IMR-90 (cell line): ENCODE measurements at regions not wholly inside any gene's neighbourhood (a gene's known extent, or its start where the extent isn't known, plus 50 kb on each side); places are given as distances from the start of the nearest gene placed in this dataset.

ENCODE experiments used
- POLR2A ChIP-seq: IDR thresholded peaks from 2 replicates; pipeline ENCODE4 v1.6.1; 2012; ENCODE audit warnings: mild to moderate bottlenecking, low read depth, low read length
- TF ChIP-seq, protein P1 (sequence below): conservative IDR thresholded peaks from 2 replicates; pipeline ENCODE4 v1.5.1; 2012; ENCODE audit warnings: mild to moderate bottlenecking, low read depth, low read length, improper control_type of control experiment

DNA sequence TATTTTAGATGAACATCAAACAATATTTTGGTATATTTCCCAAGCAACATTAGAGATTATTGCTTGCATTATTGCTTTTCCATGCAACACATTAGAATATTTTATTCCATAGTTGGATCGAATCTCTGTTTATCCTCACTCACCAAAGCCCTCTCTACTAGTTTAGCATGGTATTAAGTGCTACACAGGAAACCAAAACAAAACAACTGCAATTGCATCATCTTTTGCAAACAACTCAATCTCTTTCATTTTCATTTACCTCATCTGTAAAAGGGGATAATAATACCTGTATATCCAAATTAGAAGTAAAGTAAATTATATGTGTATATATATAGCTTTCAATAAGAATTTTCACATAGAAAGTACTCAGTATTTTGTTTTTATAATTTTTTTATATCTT, 147.8 kb upstream of the PCDH9 start:
- no peak for TF ChIP-seq POLR2A
- TF ChIP-seq, protein P1, sequence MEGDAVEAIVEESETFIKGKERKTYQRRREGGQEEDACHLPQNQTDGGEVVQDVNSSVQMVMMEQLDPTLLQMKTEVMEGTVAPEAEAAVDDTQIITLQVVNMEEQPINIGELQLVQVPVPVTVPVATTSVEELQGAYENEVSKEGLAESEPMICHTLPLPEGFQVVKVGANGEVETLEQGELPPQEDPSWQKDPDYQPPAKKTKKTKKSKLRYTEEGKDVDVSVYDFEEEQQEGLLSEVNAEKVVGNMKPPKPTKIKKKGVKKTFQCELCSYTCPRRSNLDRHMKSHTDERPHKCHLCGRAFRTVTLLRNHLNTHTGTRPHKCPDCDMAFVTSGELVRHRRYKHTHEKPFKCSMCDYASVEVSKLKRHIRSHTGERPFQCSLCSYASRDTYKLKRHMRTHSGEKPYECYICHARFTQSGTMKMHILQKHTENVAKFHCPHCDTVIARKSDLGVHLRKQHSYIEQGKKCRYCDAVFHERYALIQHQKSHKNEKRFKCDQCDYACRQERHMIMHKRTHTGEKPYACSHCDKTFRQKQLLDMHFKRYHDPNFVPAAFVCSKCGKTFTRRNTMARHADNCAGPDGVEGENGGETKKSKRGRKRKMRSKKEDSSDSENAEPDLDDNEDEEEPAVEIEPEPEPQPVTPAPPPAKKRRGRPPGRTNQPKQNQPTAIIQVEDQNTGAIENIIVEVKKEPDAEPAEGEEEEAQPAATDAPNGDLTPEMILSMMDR: no peak
